Germinal center (tissue), 1 donor: ENCODE measurements at regions not wholly inside any gene's neighbourhood (a gene's known extent, or its start where the extent isn't known, plus 50 kb on each side); places are given as distances from the start of the nearest gene placed in this dataset.
"Not testable (repeated sequence)": the region's sequence is repeated elsewhere in the genome, so short reads cannot be mapped to it uniquely, and the experiment has no call there.

ENCODE experiments used
- DNase-seq: peaks from one replicate; pipeline ENCODE4 v3.0.0; 2012; ENCODE audit warnings: mixed read lengths, low spot score

DNA sequence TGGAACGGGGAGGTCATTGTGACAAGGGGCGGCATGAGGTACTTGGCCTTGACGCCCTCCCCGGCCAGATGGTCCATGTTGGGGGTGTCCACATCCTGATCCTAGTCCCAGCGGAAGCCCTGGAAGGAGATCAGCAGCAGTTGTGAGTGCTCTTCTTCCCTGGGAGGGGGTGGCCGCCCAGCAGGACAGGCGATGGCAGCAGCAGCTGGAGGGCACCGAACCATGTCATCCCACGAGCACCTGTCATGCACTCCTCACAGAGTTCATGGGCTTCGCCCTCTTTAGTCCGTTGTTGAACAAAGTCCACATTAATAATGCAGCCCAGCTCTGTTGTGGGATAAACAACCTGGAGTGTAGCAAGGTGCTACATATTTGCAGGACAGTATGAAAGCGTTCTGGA is 130.7 kb downstream of the UNC93B1 start:
- not testable (repeated sequence) for DNase-seq

DNA sequence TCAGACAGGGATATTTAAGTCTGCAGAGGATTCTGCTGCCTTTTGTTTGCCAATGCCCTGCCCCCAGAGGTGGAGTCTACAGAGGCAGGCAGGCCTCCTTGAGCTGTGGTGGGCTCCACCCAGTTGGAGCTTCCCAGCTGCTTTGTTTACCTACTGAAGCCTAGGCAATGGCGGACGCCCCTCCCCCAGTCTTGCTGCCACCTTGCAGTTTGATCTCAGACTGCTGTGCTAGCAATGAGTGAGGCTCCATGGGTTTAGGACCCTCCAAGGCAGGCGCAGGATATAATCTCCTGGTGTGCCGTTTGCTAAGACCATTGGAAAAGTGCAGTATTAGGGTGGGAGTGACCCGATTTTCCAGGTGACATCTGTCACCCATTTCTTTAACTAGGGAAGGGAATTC is 132.7 kb downstream of the UNC93B1 start:
- DNase-seq = not testable (repeated sequence)

DNA sequence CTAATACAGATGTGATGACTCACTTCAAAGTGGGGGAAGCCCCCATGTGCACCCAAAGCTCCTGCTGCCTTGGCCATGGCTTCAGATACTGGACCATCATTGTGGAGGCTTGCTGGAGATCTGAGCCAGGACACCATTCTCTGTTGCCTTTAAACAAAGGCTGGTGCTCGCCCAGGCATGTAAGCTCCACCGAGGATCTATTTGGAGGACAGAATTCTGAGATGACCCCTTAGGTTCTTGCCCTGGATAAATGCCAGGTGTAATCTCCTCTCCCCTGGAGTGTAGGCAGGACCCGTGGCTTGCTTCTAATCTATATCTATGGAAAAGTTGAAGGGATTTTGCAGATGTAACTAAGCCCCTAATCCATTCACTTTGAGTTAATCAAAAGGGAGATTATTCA is 141.0 kb downstream of the UNC93B1 start:
- not testable (repeated sequence) for DNase-seq

DNA sequence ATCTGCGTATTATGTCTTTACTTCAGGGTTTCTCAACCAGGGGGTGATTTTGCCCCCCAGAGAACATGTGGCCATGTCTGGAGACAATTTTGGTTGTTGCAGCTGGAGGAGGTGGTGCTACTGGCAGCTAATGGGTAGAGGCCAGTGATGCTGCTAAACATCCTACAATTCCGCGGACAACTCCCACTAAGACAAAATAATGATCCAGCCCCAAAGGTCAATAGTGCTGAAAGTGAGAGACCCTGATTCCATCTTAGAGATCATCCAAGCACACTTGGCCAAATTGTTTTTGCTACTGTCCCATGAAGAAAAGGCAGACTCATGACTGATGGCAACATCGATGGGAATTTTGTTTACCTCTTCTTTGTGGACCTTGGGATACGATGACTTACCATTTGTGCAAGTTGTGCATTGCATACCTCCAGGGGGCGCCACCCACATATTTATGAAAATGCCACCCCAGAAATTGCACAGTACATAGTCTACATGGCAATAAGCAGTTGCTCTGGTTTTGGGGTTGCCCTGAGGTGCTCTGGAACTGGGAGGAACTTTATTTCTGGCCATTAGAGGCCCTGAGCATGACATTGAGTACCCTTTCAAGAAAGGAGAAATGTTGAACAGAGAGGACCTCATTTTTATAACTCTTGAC is 144.3 kb downstream of the UNC93B1 start:
- not testable (repeated sequence) for DNase-seq

- DNase-seq = not testable (repeated sequence)
These were observed 153.2 kb downstream of the UNC93B1 start for GRCh38 chr11:67850747-67851146.

- not testable (repeated sequence) for DNase-seq
These were observed 154.1 kb downstream of the UNC93B1 start for GRCh38 chr11:67849766-67850165.

GRCh38 chr11:67847896-67848875 is 155.7 kb downstream of the UNC93B1 start:
- not testable (repeated sequence) for DNase-seq

DNA sequence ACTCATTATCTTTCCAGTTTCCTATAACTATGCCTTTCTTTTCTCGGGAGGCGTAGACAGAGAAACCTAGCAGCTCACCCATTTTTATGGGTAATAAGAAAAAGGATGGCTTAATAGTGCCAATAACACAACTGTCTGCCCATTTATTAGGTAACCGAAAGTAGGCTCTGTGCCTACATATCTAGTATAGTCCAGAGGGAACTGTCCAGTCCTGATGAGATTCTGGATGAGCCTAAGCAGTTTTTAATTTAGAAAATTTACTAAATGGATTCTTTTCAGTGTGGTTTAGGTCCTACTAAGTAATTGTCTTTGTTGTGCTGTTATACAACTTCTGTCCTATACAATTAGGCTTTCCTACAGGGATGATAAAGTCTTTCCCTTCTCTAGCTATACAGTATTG is 157.6 kb downstream of the UNC93B1 start:
- DNase-seq = not testable (repeated sequence)

GRCh38 chr11:67845296-67845695 is 158.6 kb downstream of the UNC93B1 start:
- DNase-seq = not testable (repeated sequence)

- not testable (repeated sequence) for DNase-seq
These were observed 163.3 kb downstream of the UNC93B1 start for GRCh38 chr11:67840599-67840998.

- DNase-seq = not testable (repeated sequence)
These were observed 155.7 kb upstream of the ALDH3B2 start for GRCh38 chr11:67830152-67830551.

- DNase-seq = not testable (repeated sequence)
These were observed 152.5 kb upstream of the ALDH3B2 start for GRCh38 chr11:67826951-67827296.

GRCh38 chr11:67826028-67826950 is 151.9 kb upstream of the ALDH3B2 start:
- not testable (repeated sequence) for DNase-seq

GRCh38 chr11:67824861-67825260 is 150.4 kb upstream of the ALDH3B2 start:
- not testable (repeated sequence) for DNase-seq

GRCh38 chr11:67820081-67820480 is 145.7 kb upstream of the ALDH3B2 start:
- no peak for DNase-seq

GRCh38 chr11:67817558-67817957 is 143.1 kb upstream of the ALDH3B2 start:
- not testable (repeated sequence) for DNase-seq

DNA sequence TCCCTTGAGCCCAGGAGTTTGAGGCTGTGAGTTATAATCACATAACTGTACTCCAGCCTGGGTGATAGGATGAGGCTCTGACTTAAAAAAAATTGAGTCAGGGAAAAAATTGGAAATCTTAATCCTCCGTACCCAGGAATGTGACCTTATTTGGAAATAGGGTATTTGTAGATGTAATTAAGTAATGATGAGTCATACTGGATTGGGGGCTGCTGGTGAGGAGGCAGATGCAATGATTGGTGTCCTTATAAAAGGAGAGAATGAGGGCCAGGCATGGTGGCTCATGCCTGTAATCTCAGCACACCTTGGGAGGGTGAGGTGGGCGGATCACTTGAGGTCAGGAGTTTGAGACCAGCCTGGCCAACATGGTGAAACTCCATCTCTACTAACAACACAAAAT is 134.9 kb upstream of the ALDH3B2 start:
- DNase-seq = not testable (repeated sequence)

GRCh38 chr11:67807896-67808295 is 133.5 kb upstream of the ALDH3B2 start:
- DNase-seq = not testable (repeated sequence)

- not testable (repeated sequence) for DNase-seq
These were observed 132.4 kb upstream of the ALDH3B2 start for GRCh38 chr11:67806728-67807235.

DNA sequence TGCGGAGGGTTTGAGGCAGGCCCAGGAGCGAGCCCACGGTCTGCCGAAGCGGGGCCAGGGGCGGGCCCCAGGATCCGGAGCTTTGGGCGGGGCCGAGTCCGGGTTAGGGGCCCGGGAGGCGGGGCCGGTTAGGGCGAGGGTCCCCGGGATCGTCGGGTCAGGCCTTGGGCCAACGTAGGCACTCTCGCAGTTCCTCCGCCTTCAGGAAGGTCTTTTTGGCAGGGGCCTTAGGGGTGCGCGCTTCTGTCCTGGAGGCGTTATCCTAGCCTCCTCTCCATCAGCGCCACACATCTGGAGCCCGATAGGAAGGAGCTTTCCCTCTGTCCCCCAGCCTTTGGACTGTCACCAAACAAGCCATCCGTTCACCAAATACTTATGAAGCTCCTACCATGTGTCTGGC is 131.8 kb upstream of the ALDH3B2 start:
- not testable (repeated sequence) for DNase-seq

- peak; percentile 93 for DNase-seq
These were observed 131.1 kb upstream of the ALDH3B2 start for GRCh38 chr11:67805253-67806126.
